ENCODE measurements at regions not wholly inside any gene's neighbourhood (a gene's known extent, or its start where the extent isn't known, plus 50 kb on each side); places are given as distances from the start of the nearest gene placed in this dataset.

GRCh38 chr6:71491844-71492243 lies 203.2 kb downstream of the OGFRL1 start:
- TF ChIP-seq CTCF (IDR thresholded peaks at IDR 0.05) (no peak), POLR2A (IDR thresholded peaks at IDR 0.05) (no peak)

Measured in esophagus squamous epithelium (tissue), 4 donors.